WTC11 (cell line): ENCODE measurements at regions not wholly inside any gene's neighbourhood (a gene's known extent, or its start where the extent isn't known, plus 50 kb on each side); places are given as distances from the start of the nearest gene placed in this dataset.

ENCODE experiments used
- ATAC-seq: fragments of 200-7000 bp; cut with Tn5 transposase; 2 replicates; pipeline ENCODE4 v1.10.0; 2021; ENCODE audit warnings: mild to moderate bottlenecking, moderate library complexity
- CTCF ChIA-PET: fragments of 300-600 bp; sonication (Branson Sonifier 250); formaldehyde crosslinking; loops from one replicate; lab custom pipeline; 2021; ENCODE audit warnings: antibody characterized with exemption; lab: Charles Lee
- POLR2A ChIA-PET: fragments of 350-600 bp; sonication (Branson Sonifier 250); formaldehyde crosslinking; loops from one replicate; lab custom pipeline; 2021; ENCODE audit warnings: antibody characterized with exemption; lab: Charles Lee
- DNase-seq: peaks from one replicate; pipeline ENCODE4 v3.0.0; 2021; ENCODE audit warnings: low spot score
- H3K27ac Mint-ChIP-seq: 2 replicates; pipeline ENCODE4 v1.8.0; 2021; ENCODE audit warnings: mixed read lengths
- H3K27me3 Mint-ChIP-seq: 2 replicates; pipeline ENCODE4 v1.8.0; 2021; ENCODE audit warnings: low read depth, mild to moderate bottlenecking, moderate library complexity, mixed read lengths
- H3K36me3 Mint-ChIP-seq: 2 replicates; pipeline ENCODE4 v1.8.0; 2021; ENCODE audit warnings: mixed read lengths
- H3K4me1 Mint-ChIP-seq: 2 replicates; pipeline ENCODE4 v1.8.0; 2022; ENCODE audit warnings: mixed read lengths
- H3K4me3 Mint-ChIP-seq: 2 replicates; pipeline ENCODE4 v1.8.0; 2021; ENCODE audit warnings: mild to moderate bottlenecking, moderate library complexity, mixed read lengths
- H3K9me3 Mint-ChIP-seq: 2 replicates; pipeline ENCODE4 v1.8.0; 2021; ENCODE audit warnings: mixed read lengths
- CREB1 ChIP-seq: sonication (generic); formaldehyde crosslinking; IDR thresholded peaks from 2 replicates; pipeline ENCODE4 v1.8.0; 2023; ENCODE audit warnings: mild to moderate bottlenecking, missing genetic modification reagents
- ELF4 ChIP-seq: sonication (generic); formaldehyde crosslinking; IDR thresholded peaks from 2 replicates; pipeline ENCODE4 v1.8.1; 2022; ENCODE audit warnings: low read depth, mild to moderate bottlenecking, moderate library complexity, missing genetic modification reagents
- EMX1 ChIP-seq: fragments of 250-450 bp; sonication (Bioruptor Pico); IDR thresholded peaks from 2 replicates; pipeline ENCODE4 v1.8.0; 2021; ENCODE audit warnings: mild to moderate bottlenecking
- ETV6 ChIP-seq: sonication (generic); formaldehyde crosslinking; IDR thresholded peaks from 2 replicates; pipeline ENCODE4 v1.8.1; 2022; ENCODE audit warnings: mild to moderate bottlenecking, missing genetic modification reagents
- FOXK1 ChIP-seq: sonication (generic); formaldehyde crosslinking; IDR thresholded peaks from 2 replicates; pipeline ENCODE4 v1.8.0; 2022; ENCODE audit warnings: mild to moderate bottlenecking, moderate library complexity, missing genetic modification reagents
- FOXP1 ChIP-seq: sonication (generic); formaldehyde crosslinking; IDR thresholded peaks from 2 replicates; pipeline ENCODE4 v1.8.0; 2022; ENCODE audit warnings: missing genetic modification reagents, mild to moderate bottlenecking, moderate library complexity, borderline replicate concordance
- GTF2I ChIP-seq: fragments of 250-450 bp; sonication (Bioruptor Pico); conservative IDR thresholded peaks from 2 replicates; pipeline ENCODE4 v1.4.0; 2021; ENCODE audit warnings: mild to moderate bottlenecking
- IRF2 ChIP-seq: sonication (generic); formaldehyde crosslinking; IDR thresholded peaks from 2 replicates; pipeline ENCODE4 v1.8.0; 2022; ENCODE audit warnings: low read depth, missing genetic modification reagents, borderline replicate concordance
- JAZF1 ChIP-seq: fragments of 250-450 bp; sonication (Bioruptor Pico); IDR thresholded peaks from 2 replicates; pipeline ENCODE4 v1.9.0; 2021; ENCODE audit warnings: moderate library complexity, mild to moderate bottlenecking, inconsistent platforms
- JUN ChIP-seq: sonication (generic); formaldehyde crosslinking; IDR thresholded peaks from 2 replicates; pipeline ENCODE4 v1.8.0; 2023; ENCODE audit warnings: mild to moderate bottlenecking, missing genetic modification reagents
- KAT7 ChIP-seq: sonication (generic); formaldehyde crosslinking; IDR thresholded peaks from 2 replicates; pipeline ENCODE4 v1.8.1; 2023; ENCODE audit warnings: missing genetic modification reagents, mild to moderate bottlenecking, borderline replicate concordance
- NFYB ChIP-seq: sonication (generic); formaldehyde crosslinking; conservative IDR thresholded peaks from 2 replicates; pipeline ENCODE4 v1.8.0; 2022; ENCODE audit warnings: low read depth, missing genetic modification reagents
- NR1H2 ChIP-seq: sonication (generic); formaldehyde crosslinking; IDR thresholded peaks from 2 replicates; pipeline ENCODE4 v1.9.0; 2021; ENCODE audit warnings: mild to moderate bottlenecking, moderate library complexity, missing genetic modification reagents
- NR2C2 ChIP-seq: sonication (generic); formaldehyde crosslinking; IDR thresholded peaks from 2 replicates; pipeline ENCODE4 v1.8.0; 2022; ENCODE audit warnings: mild to moderate bottlenecking, missing genetic modification reagents
- OVOL2 ChIP-seq: fragments of 250-450 bp; sonication (Bioruptor Pico); IDR thresholded peaks from 2 replicates; pipeline ENCODE4 v1.9.0; 2021; ENCODE audit warnings: mild to moderate bottlenecking, borderline replicate concordance
- PRRX2 ChIP-seq: fragments of 250-450 bp; sonication (Bioruptor Pico); IDR thresholded peaks from 2 replicates; pipeline ENCODE4 v1.8.0; 2021; ENCODE audit warnings: mild to moderate bottlenecking
- TEAD1 ChIP-seq: sonication (generic); formaldehyde crosslinking; IDR thresholded peaks from 2 replicates; pipeline ENCODE4 v1.8.0; 2022; ENCODE audit warnings: mild to moderate bottlenecking, missing genetic modification reagents
- TP53 ChIP-seq: sonication (generic); formaldehyde crosslinking; IDR thresholded peaks from 2 replicates; pipeline ENCODE4 v1.8.1; 2023; ENCODE audit warnings: mild to moderate bottlenecking, missing genetic modification reagents
- ZNF121 ChIP-seq: sonication (generic); formaldehyde crosslinking; IDR thresholded peaks from 2 replicates; pipeline ENCODE4 v1.8.0; 2023; ENCODE audit warnings: missing genetic modification reagents
- ZNF219 ChIP-seq: sonication (generic); formaldehyde crosslinking; IDR thresholded peaks from 2 replicates; pipeline ENCODE4 v1.8.0; 2023; ENCODE audit warnings: missing genetic modification reagents, mild to moderate bottlenecking, borderline replicate concordance
- ZNF232 ChIP-seq: sonication (generic); formaldehyde crosslinking; IDR thresholded peaks from 2 replicates; pipeline ENCODE4 v1.8.0; 2022; ENCODE audit warnings: mild to moderate bottlenecking, missing genetic modification reagents
- ZNF263 ChIP-seq: sonication (generic); formaldehyde crosslinking; IDR thresholded peaks from 2 replicates; pipeline ENCODE4 v1.8.1; 2022; ENCODE audit warnings: low read depth, mild to moderate bottlenecking, moderate library complexity, missing genetic modification reagents
- TF ChIP-seq, protein P1 (sequence below): fragments of 250-450 bp; sonication (Bioruptor Pico); IDR thresholded peaks from 2 replicates; pipeline ENCODE4 v1.9.0; 2021; ENCODE audit warnings: mild to moderate bottlenecking
- TF ChIP-seq, protein P2 (sequence below): sonication (generic); formaldehyde crosslinking; IDR thresholded peaks from 2 replicates; pipeline ENCODE4 v1.8.1; 2022; ENCODE audit warnings: low read depth, mild to moderate bottlenecking, moderate library complexity, missing genetic modification reagents, borderline replicate concordance
- TF ChIP-seq, protein P3 (sequence below): fragments of 250-450 bp; sonication (Bioruptor Pico); IDR thresholded peaks from 2 replicates; pipeline ENCODE4 v1.9.0; 2021; ENCODE audit warnings: moderate library complexity, mild to moderate bottlenecking, inconsistent platforms, borderline replicate concordance
- TF ChIP-seq, protein P4 (sequence below): fragments of 250-450 bp; sonication (Bioruptor Pico); IDR thresholded peaks from 2 replicates; pipeline ENCODE4 v1.9.0; 2021; ENCODE audit warnings: mild to moderate bottlenecking, borderline replicate concordance
- TF ChIP-seq, protein P5 (sequence below): fragments of 250-450 bp; sonication (Bioruptor Pico); IDR thresholded peaks from 2 replicates; pipeline ENCODE4 v1.8.0; 2021; ENCODE audit warnings: mild to moderate bottlenecking
- TF ChIP-seq, protein P6 (sequence below): sonication (generic); formaldehyde crosslinking; IDR thresholded peaks from 2 replicates; pipeline ENCODE4 v1.8.1; 2022; ENCODE audit warnings: mild to moderate bottlenecking, moderate library complexity, missing genetic modification reagents

DNA sequence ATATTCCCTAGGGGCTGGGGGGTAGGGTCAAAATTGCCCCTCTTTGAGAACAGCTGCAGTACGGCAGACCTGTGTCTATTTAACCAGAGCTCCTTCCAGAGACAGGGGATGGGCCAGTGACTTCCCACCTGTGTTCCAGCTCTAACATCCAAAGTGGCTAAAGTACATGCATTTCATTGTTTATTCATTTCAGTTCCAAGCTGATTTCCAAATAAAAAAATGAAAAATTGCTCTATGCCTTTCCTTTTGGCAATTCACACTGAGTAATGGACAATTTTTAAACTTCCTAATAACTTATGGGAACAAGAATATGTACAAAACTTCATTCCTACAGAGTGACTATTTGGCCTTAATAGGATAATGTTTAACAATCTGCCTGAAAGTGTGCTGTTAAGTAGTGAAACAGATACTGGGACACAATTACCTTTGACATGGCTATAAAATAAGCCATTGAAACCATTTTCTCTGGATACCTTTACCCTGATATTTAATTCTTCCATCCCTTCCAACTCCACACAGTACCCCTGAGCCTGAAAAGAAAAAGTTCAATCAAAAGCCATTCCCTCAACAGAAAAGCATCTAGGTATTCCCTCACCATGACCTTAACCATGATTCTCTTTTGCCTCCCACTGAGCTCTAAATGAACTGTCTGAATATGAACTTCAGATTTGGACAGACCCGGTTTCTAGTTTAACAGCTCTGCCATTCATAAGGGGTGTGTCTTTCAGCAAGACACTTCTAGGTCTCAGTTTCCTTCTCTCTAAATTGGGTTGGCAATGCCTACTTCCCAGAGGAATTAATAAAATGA lies 73.1 kb downstream of the RDH14 start:
- no peaks in the 10 kb centered on the region for H3K27me3 Mint-ChIP-seq
- POLR2A ChIA-PET = no interaction called here
- no peak overlapping the region for H3K4me3 Mint-ChIP-seq

DNA sequence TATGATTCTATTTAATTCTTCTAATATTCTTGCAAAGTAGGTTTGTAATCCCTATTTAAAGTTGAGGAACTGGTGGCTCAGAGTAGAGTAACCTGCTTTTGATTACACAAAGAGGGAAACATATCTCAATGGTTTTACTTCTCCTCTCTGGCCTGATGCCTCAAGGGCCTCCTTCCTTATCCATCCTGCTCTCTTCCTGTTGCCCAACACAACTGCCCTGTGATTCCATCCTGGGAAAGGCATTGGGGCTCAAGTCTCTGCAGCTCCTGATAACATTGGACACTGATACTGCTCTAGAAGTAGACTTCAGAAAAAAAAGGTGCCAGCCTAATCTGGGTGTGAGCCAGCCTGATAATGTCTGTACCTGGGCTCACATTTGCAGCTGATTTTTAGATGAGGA lies 75.8 kb downstream of the RDH14 start:
- no peak overlapping the region for H3K27ac Mint-ChIP-seq
- TF ChIP-seq, protein P1, sequence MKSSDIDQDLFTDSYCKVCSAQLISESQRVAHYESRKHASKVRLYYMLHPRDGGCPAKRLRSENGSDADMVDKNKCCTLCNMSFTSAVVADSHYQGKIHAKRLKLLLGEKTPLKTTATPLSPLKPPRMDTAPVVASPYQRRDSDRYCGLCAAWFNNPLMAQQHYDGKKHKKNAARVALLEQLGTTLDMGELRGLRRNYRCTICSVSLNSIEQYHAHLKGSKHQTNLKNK = no peak
- TF ChIP-seq FOXK1 = no peak
- TF ChIP-seq, protein P2, sequence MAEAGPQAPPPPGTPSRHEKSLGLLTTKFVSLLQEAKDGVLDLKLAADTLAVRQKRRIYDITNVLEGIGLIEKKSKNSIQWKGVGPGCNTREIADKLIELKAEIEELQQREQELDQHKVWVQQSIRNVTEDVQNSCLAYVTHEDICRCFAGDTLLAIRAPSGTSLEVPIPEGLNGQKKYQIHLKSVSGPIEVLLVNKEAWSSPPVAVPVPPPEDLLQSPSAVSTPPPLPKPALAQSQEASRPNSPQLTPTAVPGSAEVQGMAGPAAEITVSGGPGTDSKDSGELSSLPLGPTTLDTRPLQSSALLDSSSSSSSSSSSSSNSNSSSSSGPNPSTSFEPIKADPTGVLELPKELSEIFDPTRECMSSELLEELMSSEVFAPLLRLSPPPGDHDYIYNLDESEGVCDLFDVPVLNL (CRISPR knock-in tag) = no peak
- TF ChIP-seq TEAD1 (CRISPR knock-in tag) = no peak
- no peak for TF ChIP-seq ELF4 (CRISPR knock-in tag)
- TF ChIP-seq NR2C2 (CRISPR knock-in tag) = no peak
- TF ChIP-seq EMX1 (CRISPR knock-in tag) = no peak
- no peak for TF ChIP-seq NR1H2 (CRISPR knock-in tag)
- TF ChIP-seq JUN = no peak
- TF ChIP-seq ZNF232 (CRISPR knock-in tag) = no peak
- TF ChIP-seq, protein P3, sequence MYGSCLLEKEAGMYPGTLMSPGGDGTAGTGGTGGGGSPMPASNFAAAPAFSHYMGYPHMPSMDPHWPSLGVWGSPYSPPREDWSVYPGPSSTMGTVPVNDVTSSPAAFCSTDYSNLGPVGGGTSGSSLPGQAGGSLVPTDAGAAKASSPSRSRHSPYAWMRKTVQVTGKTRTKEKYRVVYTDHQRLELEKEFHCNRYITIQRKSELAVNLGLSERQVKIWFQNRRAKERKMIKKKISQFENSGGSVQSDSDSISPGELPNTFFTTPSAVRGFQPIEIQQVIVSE (CRISPR knock-in tag) = no peak

More for the DNA sequence above, 73.1 kb downstream of the RDH14 start:
- CTCF ChIA-PET = no interaction called here
- no peak for DNase-seq
- no peaks in the 10 kb centered on the region for H3K4me1 Mint-ChIP-seq
- no peaks in the 10 kb centered on the region for H3K36me3 Mint-ChIP-seq
- ATAC-seq = no peak
- TF ChIP-seq ZNF121 (no peak), KAT7 (CRISPR knock-in tag) (no peak), OVOL2 (no peak), CREB1 (no peak), NFYB (CRISPR knock-in tag) (no peak), TP53 (CRISPR knock-in tag) (no peak), GTF2I (CRISPR knock-in tag) (no peak), ZNF263 (CRISPR knock-in tag) (no peak), ZNF219 (no peak), PRRX2 (no peak), JAZF1 (CRISPR knock-in tag) (no peak), FOXP1 (CRISPR knock-in tag) (no peak), IRF2 (CRISPR knock-in tag) (no peak), ETV6 (CRISPR knock-in tag) (no peak)
- TF ChIP-seq, protein P4, sequence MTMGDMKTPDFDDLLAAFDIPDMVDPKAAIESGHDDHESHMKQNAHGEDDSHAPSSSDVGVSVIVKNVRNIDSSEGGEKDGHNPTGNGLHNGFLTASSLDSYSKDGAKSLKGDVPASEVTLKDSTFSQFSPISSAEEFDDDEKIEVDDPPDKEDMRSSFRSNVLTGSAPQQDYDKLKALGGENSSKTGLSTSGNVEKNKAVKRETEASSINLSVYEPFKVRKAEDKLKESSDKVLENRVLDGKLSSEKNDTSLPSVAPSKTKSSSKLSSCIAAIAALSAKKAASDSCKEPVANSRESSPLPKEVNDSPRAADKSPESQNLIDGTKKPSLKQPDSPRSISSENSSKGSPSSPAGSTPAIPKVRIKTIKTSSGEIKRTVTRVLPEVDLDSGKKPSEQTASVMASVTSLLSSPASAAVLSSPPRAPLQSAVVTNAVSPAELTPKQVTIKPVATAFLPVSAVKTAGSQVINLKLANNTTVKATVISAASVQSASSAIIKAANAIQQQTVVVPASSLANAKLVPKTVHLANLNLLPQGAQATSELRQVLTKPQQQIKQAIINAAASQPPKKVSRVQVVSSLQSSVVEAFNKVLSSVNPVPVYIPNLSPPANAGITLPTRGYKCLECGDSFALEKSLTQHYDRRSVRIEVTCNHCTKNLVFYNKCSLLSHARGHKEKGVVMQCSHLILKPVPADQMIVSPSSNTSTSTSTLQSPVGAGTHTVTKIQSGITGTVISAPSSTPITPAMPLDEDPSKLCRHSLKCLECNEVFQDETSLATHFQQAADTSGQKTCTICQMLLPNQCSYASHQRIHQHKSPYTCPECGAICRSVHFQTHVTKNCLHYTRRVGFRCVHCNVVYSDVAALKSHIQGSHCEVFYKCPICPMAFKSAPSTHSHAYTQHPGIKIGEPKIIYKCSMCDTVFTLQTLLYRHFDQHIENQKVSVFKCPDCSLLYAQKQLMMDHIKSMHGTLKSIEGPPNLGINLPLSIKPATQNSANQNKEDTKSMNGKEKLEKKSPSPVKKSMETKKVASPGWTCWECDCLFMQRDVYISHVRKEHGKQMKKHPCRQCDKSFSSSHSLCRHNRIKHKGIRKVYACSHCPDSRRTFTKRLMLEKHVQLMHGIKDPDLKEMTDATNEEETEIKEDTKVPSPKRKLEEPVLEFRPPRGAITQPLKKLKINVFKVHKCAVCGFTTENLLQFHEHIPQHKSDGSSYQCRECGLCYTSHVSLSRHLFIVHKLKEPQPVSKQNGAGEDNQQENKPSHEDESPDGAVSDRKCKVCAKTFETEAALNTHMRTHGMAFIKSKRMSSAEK (CRISPR knock-in tag) = no peak
- TF ChIP-seq, protein P5, sequence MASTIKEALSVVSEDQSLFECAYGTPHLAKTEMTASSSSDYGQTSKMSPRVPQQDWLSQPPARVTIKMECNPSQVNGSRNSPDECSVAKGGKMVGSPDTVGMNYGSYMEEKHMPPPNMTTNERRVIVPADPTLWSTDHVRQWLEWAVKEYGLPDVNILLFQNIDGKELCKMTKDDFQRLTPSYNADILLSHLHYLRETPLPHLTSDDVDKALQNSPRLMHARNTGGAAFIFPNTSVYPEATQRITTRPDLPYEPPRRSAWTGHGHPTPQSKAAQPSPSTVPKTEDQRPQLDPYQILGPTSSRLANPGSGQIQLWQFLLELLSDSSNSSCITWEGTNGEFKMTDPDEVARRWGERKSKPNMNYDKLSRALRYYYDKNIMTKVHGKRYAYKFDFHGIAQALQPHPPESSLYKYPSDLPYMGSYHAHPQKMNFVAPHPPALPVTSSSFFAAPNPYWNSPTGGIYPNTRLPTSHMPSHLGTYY (CRISPR knock-in tag) = no peak
- TF ChIP-seq, protein P6, sequence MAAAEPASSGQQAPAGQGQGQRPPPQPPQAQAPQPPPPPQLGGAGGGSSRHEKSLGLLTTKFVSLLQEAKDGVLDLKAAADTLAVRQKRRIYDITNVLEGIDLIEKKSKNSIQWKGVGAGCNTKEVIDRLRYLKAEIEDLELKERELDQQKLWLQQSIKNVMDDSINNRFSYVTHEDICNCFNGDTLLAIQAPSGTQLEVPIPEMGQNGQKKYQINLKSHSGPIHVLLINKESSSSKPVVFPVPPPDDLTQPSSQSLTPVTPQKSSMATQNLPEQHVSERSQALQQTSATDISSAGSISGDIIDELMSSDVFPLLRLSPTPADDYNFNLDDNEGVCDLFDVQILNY (CRISPR knock-in tag) = no peak
- TF ChIP-seq, protein P1 = no peak
- TF ChIP-seq, protein P2 (CRISPR knock-in tag) = no peak
- peaks cover 4% of the 10 kb centered on the region for H3K9me3 Mint-ChIP-seq
- H3K27ac Mint-ChIP-seq = no peak overlapping the region

More for the DNA sequence above, 75.8 kb downstream of the RDH14 start:
- H3K27me3 Mint-ChIP-seq = no peaks in the 10 kb centered on the region
- H3K36me3 Mint-ChIP-seq = no peaks in the 10 kb centered on the region
- H3K4me1 Mint-ChIP-seq = no peaks in the 10 kb centered on the region
- no peak for ATAC-seq
- H3K4me3 Mint-ChIP-seq = no peak overlapping the region
- peaks cover 3% of the 10 kb centered on the region for H3K9me3 Mint-ChIP-seq
- no peak for DNase-seq
- CTCF ChIA-PET = no interaction called here
- POLR2A ChIA-PET = no interaction called here
